ENCODE measurements at regions not wholly inside any gene's neighbourhood (a gene's known extent, or its start where the extent isn't known, plus 50 kb on each side); places are given as distances from the start of the nearest gene placed in this dataset.

DNA sequence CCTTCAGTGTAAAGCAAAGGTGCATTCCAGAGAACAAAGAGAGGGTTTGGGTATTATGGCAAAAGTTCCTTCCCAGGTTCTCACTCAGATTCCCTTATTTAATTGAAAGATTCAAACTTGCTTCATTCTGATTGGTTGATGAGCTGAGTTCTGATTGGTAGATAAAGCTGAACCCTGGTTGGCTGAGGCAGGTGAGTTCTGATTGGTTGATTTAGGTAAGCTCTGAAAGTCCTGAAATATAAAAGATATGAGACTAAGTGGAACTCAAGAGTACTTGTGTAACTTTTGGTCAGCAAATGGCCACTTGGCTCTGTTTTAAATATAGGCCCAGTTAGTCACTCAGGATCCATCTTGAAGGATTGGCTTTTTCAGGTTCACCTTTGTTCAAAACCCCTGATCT is 99.8 kb upstream of the FBXO11 start:
- no peak overlapping the region for H3K4me2 ChIP-seq (ENCODE audit: low read depth, low read length)
- H3K4me3 ChIP-seq (replicated peaks in 1 of 3; ENCODE audit: insufficient read depth in 1 of 3, low read depth in 2 of 3, low read length in 3 of 3), result no peak overlapping the region
- BruUV-seq (replicated peaks), result no TSS peak
- H3K4me1 ChIP-seq (ENCODE audit: insufficient read depth, low read length), result no peaks in the 10 kb centered on the region
- intact Hi-C loops (cut with micrococcal nuclease; ENCODE audit: unreplicated experiment) (no loop called here), in situ Hi-C loops (cut with HindIII; ENCODE audit: extremely low pct_ligation_motif_present, low pct_unique_long_range_greater_than_20kb) (no loop called here)
- no peak overlapping the region for H3K9ac ChIP-seq (ENCODE audit: insufficient read depth, low read depth, low read length)
- H3K9me3 ChIP-seq (ENCODE audit: low read length), result no peaks in the 10 kb centered on the region
- H2AFZ ChIP-seq (ENCODE audit: low read length), result no peak overlapping the region
- H3K79me2 ChIP-seq (ENCODE audit: insufficient read depth, low read length), result no peaks in the 10 kb centered on the region
- no peaks in the 10 kb centered on the region for H3K27me3 ChIP-seq (ENCODE audit: control insufficient read depth in 1 of 2, insufficient read depth in 2 of 2, low read length in 2 of 2)
- CTCF ChIA-PET (ENCODE audit: low intra/inter-chr PET ratio, low total read pairs), result no interaction called here
- no peaks in the 10 kb centered on the region for H3K36me3 ChIP-seq (replicated peaks in 1 of 2; ENCODE audit: control insufficient read depth in 1 of 2, insufficient read depth in 2 of 2, low read length in 2 of 2)
- POLR2A ChIA-PET, result no interaction called here
- FAIRE-seq, result no peak
- DNase-seq (ENCODE audit: low spot score), result no peak
- H4K20me1 ChIP-seq (ENCODE audit: insufficient read depth, low read length), result no peaks in the 10 kb centered on the region
- no peak overlapping the region for H3K27ac ChIP-seq (ENCODE audit: extremely low read length, insufficient read depth, low read length)
- ATAC-seq, result no peak
- TF ChIP-seq ZZZ3 (CRISPR knock-in tag; IDR thresholded peaks at IDR 0.05; ENCODE audit: borderline replicate concordance), result no peak
- TF ChIP-seq ZNF12 (CRISPR knock-in tag; IDR thresholded peaks at IDR 0.05), result no peak
- TF ChIP-seq MEIS1 (CRISPR knock-in tag; IDR thresholded peaks at IDR 0.05; ENCODE audit: borderline replicate concordance), result no peak
- no peak for TF ChIP-seq NFE2L1 (CRISPR knock-in tag; IDR thresholded peaks at IDR 0.05; ENCODE audit: borderline replicate concordance)
- TF ChIP-seq HBP1 (CRISPR knock-in tag; IDR thresholded peaks at IDR 0.05; ENCODE audit: low read depth), result no peak
- TF ChIP-seq ZNF430 (CRISPR knock-in tag; IDR thresholded peaks at IDR 0.05), result no peak
- no peak for TF ChIP-seq ZNF552 (CRISPR knock-in tag; IDR thresholded peaks at IDR 0.05; ENCODE audit: borderline replicate concordance)
- TF ChIP-seq SKI (IDR thresholded peaks at IDR 0.05; ENCODE audit: partially characterized antibody), result no peak
- no peak for TF ChIP-seq ZNF609 (CRISPR knock-in tag; IDR thresholded peaks at IDR 0.05; ENCODE audit: borderline replicate concordance)
- TF ChIP-seq ZBTB42 (CRISPR knock-in tag; IDR thresholded peaks at IDR 0.05), result no peak
- no peak for TF ChIP-seq ZNF281 (CRISPR knock-in tag; IDR thresholded peaks at IDR 0.05; ENCODE audit: borderline replicate concordance)
